Heart right ventricle (tissue), 16 donors: ENCODE measurements at regions not wholly inside any gene's neighbourhood (a gene's known extent, or its start where the extent isn't known, plus 50 kb on each side); places are given as distances from the start of the nearest gene placed in this dataset.

Experiments used
- ATAC-seq, 8 donors: fragments of 200-7000 bp; cut with Tn5 transposase; one replicate each; pipeline ENCODE4 v1.9.1; 2020; ENCODE audit warnings: mild to moderate bottlenecking in 8 of 8, moderate library complexity in 8 of 8, moderate number of reproducible peaks in 1 of 8
- DNase-seq, 2 donors: peaks; one replicate each; pipeline ENCODE4 v3.0.0-alpha.2; 2020
- H3K27ac ChIP-seq, 10 donors: fragments of 200-600 bp; sonication (generic) in 2 of 10; one replicate each; pipeline versions ENCODE4 v1.5.0 to v1.8.0; 2020 to 2022; ENCODE audit warnings: mild to moderate bottlenecking in 3 of 10
- H3K27me3 ChIP-seq, 7 donors: fragments of 200-600 bp; one replicate each; pipeline ENCODE4 v1.8.0; 2021 to 2022; ENCODE audit warnings: mild to moderate bottlenecking in 2 of 7
- H3K36me3 ChIP-seq, 9 donors: fragments of 200-600 bp; sonication (generic) in 1 of 9; one replicate each; pipeline versions ENCODE4 v1.5.0 to v1.8.0; 2020 to 2022; ENCODE audit warnings: mild to moderate bottlenecking in 2 of 9
- H3K4me1 ChIP-seq, 9 donors: fragments of 200-600 bp; sonication (generic) in 1 of 9; one replicate each; pipeline versions ENCODE4 v1.5.0 to v1.8.0; 2020 to 2022; ENCODE audit warnings: mild to moderate bottlenecking in 4 of 9
- H3K4me3 ChIP-seq, 10 donors: fragments of 200-600 bp; sonication (generic) in 2 of 10; one replicate each; pipeline versions ENCODE4 v1.5.0 to v1.8.0; 2020 to 2022; ENCODE audit warnings: mild to moderate bottlenecking in 7 of 10, moderate library complexity in 2 of 10
- H3K9me3 ChIP-seq, 11 donors: fragments of 200-600 bp in 10 of 11; sonication (generic) in 2 of 11; one replicate each; pipeline versions ENCODE4 v1.5.0 to v1.8.0; 2013 to 2022; ENCODE audit warnings: mild to moderate bottlenecking in 2 of 11, control low read depth in 1 of 11, moderate library complexity in 1 of 11
- CTCF ChIP-seq, 9 donors: fragments of 200-600 bp; sonication (generic) in 2 of 9; IDR thresholded peaks; one replicate each; pipeline versions ENCODE4 v1.5.0 to v1.8.0; 2021 to 2022; ENCODE audit warnings: antibody characterized with exemption in 9 of 9, mild to moderate bottlenecking in 5 of 9, moderate library complexity in 1 of 9
- WGBS, 2 donors: extraction: QIAGEN DNeasy Blood & Tissue Kit; methylation state at CpG; one replicate each; pipeline ENCODE4 v1.1.7; 2013; ENCODE audit warnings: inconsistent platforms in 1 of 2; 5-methylcytosine and 5-hydroxymethylcytosine counted together
- intact Hi-C, 10 donors: fragments of 100-400 bp; cut with DNase I; formaldehyde crosslinking; loops; one replicate each; pipeline versions ENCODE4 v1.11.1 to v1.14.2; 2022
- donor health status: Arrhythmogenic right ventricular cardiomyopathy.
- donor health status: ischemic (EF 13 %, LVEDD 7.1; RV severe dilation, severe dysfunction).
- donor health status: healthy with polysubstance abuse.
- donor health status: DM: no; HTN: yes; CAD: no.
- donor health status: DM: no; HTN: no; CAD: no.
- donor health status: ischemic (EF 25% LVEDD 6.9; RV normal size, moderate dysfunction).
- donor health status: ischemic (EF 25% LVEDD 5.7; RV mildly dilated, moderate dysfunction).
- donor health status: healthy.
- donor health status: DM: yes; HTN: yes; CAD: no.
- donor health status: Ischemic cardiomyopathy.
- donor health status: ischemic (EF 35%, LVEDD 5.7; RV mildly dilated, moderate dysfunction).
- donor health status: nonischemic (EF 11% LVEDD 7.7; RV severe dilation, severe dysfunction).
- donor health status: DM: yes; HTN: yes; CAD: no.
- donor health status: PGD.
- donor health status: ischemic (EF 29% LVEDD 5.4; RV normal size, mild dysfunction).
- donor health status: nonischemic (EF 23%, LVEDD 6.1; RV moderate dilation, normal function).

- Histone ChIP-seq H3K27me3 (no peaks in the 10 kb centered on the region), H3K4me1 (peaks cover 0 to 4% (median 0%) of the 10 kb centered on the region in 9 donors), H3K27ac (peak overlapping the region in 1 of 10 donors; percentile 15), H3K9me3 (peaks cover 0 to 14% (median 0%) of the 10 kb centered on the region in 11 donors), H3K4me3 (no peak overlapping the region), H3K36me3 (no peaks in the 10 kb centered on the region)
- no peak for ATAC-seq
- no peak for TF ChIP-seq CTCF (IDR thresholded peaks at IDR 0.05)
- intact Hi-C loops, result no loop called here
- no peak for DNase-seq
- WGBS, 2 donors, result 84 to 86% methylated on average over 7 of the region's 7 CpGs
These were observed 301.4 kb downstream of the AHR start for GRCh38 chr7:17599733-17600339.

GRCh38 chr7:17600340-17600752, 301.9 kb downstream of the AHR start:
- Histone ChIP-seq H3K4me3 (no peak overlapping the region), H3K9me3 (peaks cover 0 to 14% (median 0%) of the 10 kb centered on the region in 11 donors), H3K27ac (no peak overlapping the region), H3K27me3 (no peaks in the 10 kb centered on the region), H3K4me1 (peaks cover 0 to 4% (median 0%) of the 10 kb centered on the region in 9 donors), H3K36me3 (no peaks in the 10 kb centered on the region)
- WGBS, 2 donors, result 59 to 76% methylated on average over 2 of the region's 2 CpGs
- DNase-seq (no peak), ATAC-seq (no peak)
- TF ChIP-seq CTCF (IDR thresholded peaks at IDR 0.05), result no peak
- intact Hi-C loops, result no loop called here

GRCh38 chr7:17601921-17602320, 303.5 kb downstream of the AHR start:
- TF ChIP-seq CTCF (IDR thresholded peaks at IDR 0.05), result no peak
- DNase-seq (no peak), ATAC-seq (no peak)
- no peak overlapping the region for H3K27ac ChIP-seq
- H3K36me3 ChIP-seq, result no peaks in the 10 kb centered on the region
- H3K27me3 ChIP-seq, result no peaks in the 10 kb centered on the region
- 91 to 95% methylated on average over 1 of the region's 1 CpG for WGBS, 2 donors
- peaks cover 0 to 14% (median 0%) of the 10 kb centered on the region in 11 donors for H3K9me3 ChIP-seq
- intact Hi-C loops, result no loop called here
- no peak overlapping the region for H3K4me3 ChIP-seq
- H3K4me1 ChIP-seq, result peaks cover 0 to 4% (median 0%) of the 10 kb centered on the region in 9 donors

DNA sequence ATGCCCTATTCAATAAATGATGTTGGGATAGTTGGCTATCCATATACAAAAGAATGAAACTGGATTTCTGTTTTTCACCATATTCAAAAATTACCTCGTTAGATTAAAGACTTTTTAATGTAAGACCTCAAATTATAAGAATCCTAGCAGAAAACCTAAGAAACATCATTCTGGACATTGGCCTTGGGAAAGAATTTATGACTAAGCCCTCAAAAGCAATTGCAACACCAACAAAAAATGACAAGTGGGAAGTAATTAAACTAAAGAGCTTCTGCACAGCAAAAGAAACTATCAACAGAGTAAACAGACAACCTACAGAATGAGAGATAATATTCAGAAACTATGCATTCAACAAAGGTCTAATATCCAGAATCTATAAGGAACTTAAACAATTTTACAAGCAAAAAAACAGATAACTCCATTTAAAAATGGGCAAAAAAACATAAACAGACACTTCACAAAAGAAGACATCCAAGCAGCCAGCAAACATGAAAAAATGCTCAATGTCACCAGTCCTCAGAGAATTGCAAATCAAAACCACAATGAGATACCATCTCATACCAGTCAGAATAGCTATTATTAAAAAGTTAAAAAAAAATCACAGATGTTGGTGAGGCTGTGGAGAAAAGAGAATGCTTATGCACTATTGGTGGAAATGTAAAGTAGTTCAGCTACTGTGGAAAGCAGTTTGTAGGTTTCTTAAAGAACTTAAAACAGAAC, 309.8 kb downstream of the AHR start:
- H3K27ac ChIP-seq, result no peak overlapping the region
- H3K27me3 ChIP-seq, result no peaks in the 10 kb centered on the region
- intact Hi-C loops, result no loop called here
- H3K4me3 ChIP-seq, result no peak overlapping the region
- ATAC-seq (no peak), DNase-seq (no peak)
- peaks cover 0 to 12% (median 0%) of the 10 kb centered on the region in 9 donors for H3K4me1 ChIP-seq
- peaks cover 0 to 17% (median 0%) of the 10 kb centered on the region in 11 donors for H3K9me3 ChIP-seq
- no peak for TF ChIP-seq CTCF (IDR thresholded peaks at IDR 0.05)
- no peaks in the 10 kb centered on the region for H3K36me3 ChIP-seq
- 68 to 73% methylated on average over 1 of the region's 1 CpG for WGBS, 2 donors
